HL-60 (cell line): ENCODE measurements at regions not wholly inside any gene's neighbourhood (a gene's known extent, or its start where the extent isn't known, plus 50 kb on each side); places are given as distances from the start of the nearest gene placed in this dataset.

Source experiments
- DNase-seq, 2 experiments: peaks; one replicate each; pipeline ENCODE4 v3.0.0-alpha.2; 2010 to 2020; ENCODE audit warnings: low read depth in 1 of 2, low spot score in 1 of 2
- H3K27ac ChIP-seq: fragments of 250-450 bp; sonication (Bioruptor Pico); replicated peaks from 2 replicates; pipeline ENCODE4 v1.5.1; 2020; ENCODE audit warnings: mild to moderate bottlenecking, moderate library complexity
- H3K27me3 ChIP-seq: fragments of 250-450 bp; sonication (Bioruptor Pico); 2 replicates; pipeline ENCODE4 v1.5.1; 2021; ENCODE audit warnings: mild to moderate bottlenecking, moderate library complexity; ENCODE audit not compliant: insufficient read depth, poor library complexity, severe bottlenecking
- H3K4me3 ChIP-seq: replicated peaks from 2 replicates; pipeline ENCODE4 v1.5.1; 2011; ENCODE audit warnings: mild to moderate bottlenecking, control low read depth, low read length; ENCODE audit not compliant: insufficient read depth
- GABPA ChIP-seq: IDR thresholded peaks from 2 replicates; pipeline ENCODE4 v1.6.1; 2012; ENCODE audit warnings: low read depth
- POLR2AphosphoS5 ChIP-seq: IDR thresholded peaks from 2 replicates; pipeline ENCODE4 v1.6.1; 2012; ENCODE audit warnings: low read depth
- REST ChIP-seq: IDR thresholded peaks from 2 replicates; pipeline ENCODE4 v1.6.1; 2012; ENCODE audit warnings: low read depth; ENCODE audit not compliant: insufficient replicate concordance
- SPI1 ChIP-seq: IDR thresholded peaks from 2 replicates; pipeline ENCODE4 v1.6.1; 2012; ENCODE audit warnings: low read depth, mild to moderate bottlenecking, borderline replicate concordance
- TF ChIP-seq, protein P1 (sequence below): IDR thresholded peaks from one replicate; pipeline ENCODE4 v1.5.1; 2011; ENCODE audit warnings: low read length, control low read depth, inconsistent platforms; ENCODE audit not compliant: insufficient read depth

DNA sequence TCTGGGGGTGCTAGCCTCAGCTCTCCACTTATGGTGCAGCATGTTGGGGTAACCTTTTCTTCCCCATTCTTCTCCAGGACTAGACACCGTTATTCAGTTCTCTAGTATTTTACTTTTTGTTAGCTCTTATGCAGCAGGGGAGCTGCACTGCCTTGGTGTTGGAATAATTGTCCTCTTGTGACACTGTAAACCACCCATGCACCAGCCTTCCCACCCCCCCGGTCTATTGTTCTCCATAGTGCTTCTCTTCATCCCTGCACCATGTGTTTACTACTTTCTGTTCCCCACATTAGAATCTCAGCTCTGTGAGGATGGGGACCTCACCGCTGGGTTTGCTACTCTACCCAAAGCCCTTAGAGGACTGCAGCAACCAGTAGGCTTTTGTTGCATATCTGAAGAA is 230.7 kb downstream of the RPS24 start:
- H3K27ac ChIP-seq: no peak overlapping the region

DNA sequence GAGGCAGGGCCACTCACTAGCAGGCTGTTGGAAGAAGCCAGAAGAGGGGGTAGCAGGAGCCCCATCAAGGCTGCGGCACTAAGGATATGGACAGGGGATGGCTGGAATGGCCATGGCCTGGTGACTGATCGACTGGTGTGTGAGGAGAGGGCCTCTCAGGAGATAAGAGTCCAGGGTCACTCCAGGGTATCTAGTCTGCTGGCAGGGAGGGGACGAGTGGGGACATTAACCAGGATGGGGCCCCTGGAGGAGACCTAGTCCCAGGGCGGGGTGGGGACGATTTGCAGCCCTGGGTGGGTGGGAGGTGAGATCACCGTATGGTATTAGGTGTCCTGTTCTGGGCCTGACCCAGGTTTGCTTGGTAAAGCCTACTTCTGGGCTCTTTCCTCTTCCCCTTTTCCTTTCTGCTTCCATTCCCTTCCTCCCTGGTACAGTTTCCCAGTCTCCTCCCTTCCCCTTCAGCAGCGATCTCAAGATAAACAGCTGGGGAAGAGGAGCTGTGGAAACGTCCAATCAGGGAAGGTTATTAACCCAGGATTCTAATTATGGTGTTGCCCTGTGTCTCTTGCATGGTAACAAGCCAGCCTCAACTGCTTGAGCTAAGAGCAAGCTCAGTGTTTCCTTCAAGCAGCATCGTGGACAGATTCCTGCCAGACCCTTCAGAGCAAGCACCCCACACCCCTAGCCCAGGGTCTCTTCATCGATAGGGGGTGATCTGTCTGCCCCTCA is 233.2 kb downstream of the RPS24 start:
- H3K4me3 ChIP-seq: no peak overlapping the region
- DNase-seq: no peak
- H3K27me3 ChIP-seq: no peaks in the 10 kb centered on the region
- no peak overlapping the region for H3K27ac ChIP-seq
- TF ChIP-seq SPI1: 0 out of 2 replicates have a peak, but pooled peaks have one; percentile 6
- TF ChIP-seq GABPA: no peak
- TF ChIP-seq REST: no peak

More for the DNA sequence above, 230.7 kb downstream of the RPS24 start:
- Histone ChIP-seq H3K4me3 (no peak overlapping the region), H3K27me3 (no peaks in the 10 kb centered on the region)
- TF ChIP-seq SPI1 (no peak), REST (no peak), POLR2AphosphoS5 (no peak), GABPA (no peak)
- TF ChIP-seq, protein P1, sequence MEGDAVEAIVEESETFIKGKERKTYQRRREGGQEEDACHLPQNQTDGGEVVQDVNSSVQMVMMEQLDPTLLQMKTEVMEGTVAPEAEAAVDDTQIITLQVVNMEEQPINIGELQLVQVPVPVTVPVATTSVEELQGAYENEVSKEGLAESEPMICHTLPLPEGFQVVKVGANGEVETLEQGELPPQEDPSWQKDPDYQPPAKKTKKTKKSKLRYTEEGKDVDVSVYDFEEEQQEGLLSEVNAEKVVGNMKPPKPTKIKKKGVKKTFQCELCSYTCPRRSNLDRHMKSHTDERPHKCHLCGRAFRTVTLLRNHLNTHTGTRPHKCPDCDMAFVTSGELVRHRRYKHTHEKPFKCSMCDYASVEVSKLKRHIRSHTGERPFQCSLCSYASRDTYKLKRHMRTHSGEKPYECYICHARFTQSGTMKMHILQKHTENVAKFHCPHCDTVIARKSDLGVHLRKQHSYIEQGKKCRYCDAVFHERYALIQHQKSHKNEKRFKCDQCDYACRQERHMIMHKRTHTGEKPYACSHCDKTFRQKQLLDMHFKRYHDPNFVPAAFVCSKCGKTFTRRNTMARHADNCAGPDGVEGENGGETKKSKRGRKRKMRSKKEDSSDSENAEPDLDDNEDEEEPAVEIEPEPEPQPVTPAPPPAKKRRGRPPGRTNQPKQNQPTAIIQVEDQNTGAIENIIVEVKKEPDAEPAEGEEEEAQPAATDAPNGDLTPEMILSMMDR: no peak
- DNase-seq: no peak

- no peak for DNase-seq
- TF ChIP-seq, protein P1: no peak
- no peak for TF ChIP-seq SPI1
- TF ChIP-seq GABPA: no peak
- H3K4me3 ChIP-seq: no peak overlapping the region
- H3K27me3 ChIP-seq: no peaks in the 10 kb centered on the region
- H3K27ac ChIP-seq: no peak overlapping the region
These were observed 233.9 kb downstream of the RPS24 start for GRCh38 chr10:78267598-78267997.

DNA sequence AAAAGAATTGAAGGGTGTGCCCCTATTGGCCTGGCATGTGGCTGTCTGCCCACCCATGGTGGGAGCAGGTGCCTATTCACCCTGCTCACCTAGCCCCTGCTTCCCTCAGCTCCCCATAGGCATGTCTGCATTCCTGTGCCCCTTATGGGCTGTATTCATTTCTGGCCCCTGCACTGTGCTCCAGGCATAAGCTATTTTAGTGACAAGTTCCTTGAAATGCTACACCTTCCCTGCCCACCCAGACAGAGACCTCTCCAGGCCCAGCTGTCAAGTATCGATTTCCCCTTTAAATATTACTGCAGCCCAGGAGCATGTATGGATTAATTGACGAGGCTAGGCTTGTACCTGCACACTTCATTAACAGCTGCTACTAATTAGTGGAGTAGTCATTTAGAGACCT is 235.4 kb downstream of the RPS24 start:
- TF ChIP-seq POLR2AphosphoS5: no peak
- TF ChIP-seq REST: no peak
- TF ChIP-seq, protein P1: no peak
- H3K27ac ChIP-seq: no peak overlapping the region
- no peaks in the 10 kb centered on the region for H3K27me3 ChIP-seq
- H3K4me3 ChIP-seq: no peak overlapping the region
- no peak for DNase-seq
